Fibroblast of the aortic adventitia (primary cell): ENCODE measurements at regions not wholly inside any gene's neighbourhood (a gene's known extent, or its start where the extent isn't known, plus 50 kb on each side); places are given as distances from the start of the nearest gene placed in this dataset.

Experiments
- DNase-seq: peaks from one replicate; pipeline ENCODE4 v3.0.0-alpha.2; 2010; ENCODE audit warnings: low read depth
- H3K4me3 ChIP-seq: 2 replicates; pipeline ENCODE4 v1.5.1; 2011; ENCODE audit warnings: low read depth, mild to moderate bottlenecking, control low read depth, low read length, moderate library complexity
- TF ChIP-seq, protein P1 (sequence below): IDR thresholded peaks from 2 replicates; pipeline ENCODE4 v1.5.1; 2011; ENCODE audit warnings: mild to moderate bottlenecking, low read length, control low read depth, inconsistent platforms; ENCODE audit not compliant: insufficient read depth

DNA sequence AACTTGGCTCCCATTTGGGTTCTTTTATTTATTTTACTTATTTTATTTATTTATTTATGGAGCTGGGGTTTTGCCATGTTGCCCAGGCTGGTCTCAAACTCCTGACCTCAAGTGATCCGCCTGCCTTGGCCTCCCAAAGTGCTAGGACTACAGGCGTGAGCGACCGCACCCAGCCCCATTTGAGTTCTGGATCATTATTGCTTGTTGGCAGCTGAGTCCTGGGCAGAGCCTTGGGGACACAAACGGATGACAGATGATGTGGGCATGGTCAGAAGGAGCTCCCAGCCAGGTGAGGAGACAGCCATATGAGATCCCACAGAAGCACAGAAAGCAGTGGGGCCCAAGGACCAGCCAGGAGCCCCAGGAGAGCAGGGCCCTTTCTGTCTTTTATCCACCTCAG, 254.0 kb downstream of the MATN1 start:
- no peak for DNase-seq
- TF ChIP-seq, protein P1, sequence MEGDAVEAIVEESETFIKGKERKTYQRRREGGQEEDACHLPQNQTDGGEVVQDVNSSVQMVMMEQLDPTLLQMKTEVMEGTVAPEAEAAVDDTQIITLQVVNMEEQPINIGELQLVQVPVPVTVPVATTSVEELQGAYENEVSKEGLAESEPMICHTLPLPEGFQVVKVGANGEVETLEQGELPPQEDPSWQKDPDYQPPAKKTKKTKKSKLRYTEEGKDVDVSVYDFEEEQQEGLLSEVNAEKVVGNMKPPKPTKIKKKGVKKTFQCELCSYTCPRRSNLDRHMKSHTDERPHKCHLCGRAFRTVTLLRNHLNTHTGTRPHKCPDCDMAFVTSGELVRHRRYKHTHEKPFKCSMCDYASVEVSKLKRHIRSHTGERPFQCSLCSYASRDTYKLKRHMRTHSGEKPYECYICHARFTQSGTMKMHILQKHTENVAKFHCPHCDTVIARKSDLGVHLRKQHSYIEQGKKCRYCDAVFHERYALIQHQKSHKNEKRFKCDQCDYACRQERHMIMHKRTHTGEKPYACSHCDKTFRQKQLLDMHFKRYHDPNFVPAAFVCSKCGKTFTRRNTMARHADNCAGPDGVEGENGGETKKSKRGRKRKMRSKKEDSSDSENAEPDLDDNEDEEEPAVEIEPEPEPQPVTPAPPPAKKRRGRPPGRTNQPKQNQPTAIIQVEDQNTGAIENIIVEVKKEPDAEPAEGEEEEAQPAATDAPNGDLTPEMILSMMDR = no peak
- H3K4me3 ChIP-seq = no peak overlapping the region

DNA sequence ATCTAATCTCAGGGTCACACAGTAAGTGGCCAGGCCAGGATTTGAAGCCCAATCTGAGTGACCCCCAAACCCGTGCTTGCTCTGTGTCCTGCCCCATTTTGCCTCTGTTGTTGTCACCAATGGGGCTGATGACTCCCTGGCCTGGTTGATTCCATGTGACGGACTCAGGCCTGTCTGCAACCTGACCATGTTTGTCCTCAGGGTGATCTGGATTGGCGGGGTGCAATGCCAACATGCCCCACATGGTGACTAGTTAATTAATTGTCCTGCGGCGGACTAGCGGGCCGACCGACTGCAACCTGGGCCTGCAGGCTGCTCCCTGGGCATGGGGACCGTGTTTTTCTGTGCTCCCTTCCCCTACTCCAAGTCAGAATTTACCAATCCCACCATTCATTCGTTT, 256.3 kb downstream of the MATN1 start:
- no peak overlapping the region for H3K4me3 ChIP-seq
- TF ChIP-seq, protein P1 = no peak
- no peak for DNase-seq

DNA sequence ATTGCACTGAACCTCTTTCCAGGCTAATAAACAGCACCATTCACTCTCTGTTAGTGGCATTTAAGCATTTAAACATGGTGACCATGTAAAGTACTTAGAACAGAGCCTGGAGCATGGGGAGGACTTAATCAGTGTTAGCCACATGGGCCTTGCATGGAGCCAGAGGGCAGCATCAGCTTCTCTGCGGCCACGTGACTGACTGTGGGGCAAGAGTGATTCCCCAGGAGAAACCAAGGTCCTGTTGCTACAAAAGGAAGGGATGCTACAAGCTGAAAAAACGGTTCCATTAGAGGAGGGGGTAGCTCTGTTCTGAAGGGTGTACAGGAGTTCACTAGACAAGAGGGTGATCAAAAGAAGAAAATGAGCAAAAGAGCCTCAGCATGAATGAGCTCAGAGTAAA, 256.8 kb downstream of the MATN1 start:
- TF ChIP-seq, protein P1 = no peak
- no peak overlapping the region for H3K4me3 ChIP-seq
- DNase-seq = no peak

DNA sequence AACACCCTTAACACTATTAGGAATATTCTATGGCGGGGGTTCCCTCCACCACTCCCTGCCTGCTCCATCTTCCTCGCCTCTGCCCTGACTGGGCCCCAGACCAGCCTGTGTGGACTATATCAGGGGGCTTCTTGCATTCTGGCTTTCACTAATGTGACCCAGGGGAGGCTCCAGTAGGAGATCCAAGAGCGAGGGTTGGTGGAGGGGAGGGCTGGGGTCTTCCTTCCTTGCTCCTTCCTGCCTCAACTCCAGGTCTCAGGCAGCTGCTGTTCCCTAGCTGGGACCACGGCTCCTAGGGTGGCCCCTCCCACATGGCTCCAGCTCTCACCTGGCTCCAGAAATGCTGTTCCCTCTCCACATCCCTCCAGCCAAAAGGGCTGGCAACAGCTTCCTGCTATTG, 257.4 kb downstream of the MATN1 start:
- TF ChIP-seq, protein P1 = no peak
- H3K4me3 ChIP-seq = no peak overlapping the region
- no peak for DNase-seq

DNA sequence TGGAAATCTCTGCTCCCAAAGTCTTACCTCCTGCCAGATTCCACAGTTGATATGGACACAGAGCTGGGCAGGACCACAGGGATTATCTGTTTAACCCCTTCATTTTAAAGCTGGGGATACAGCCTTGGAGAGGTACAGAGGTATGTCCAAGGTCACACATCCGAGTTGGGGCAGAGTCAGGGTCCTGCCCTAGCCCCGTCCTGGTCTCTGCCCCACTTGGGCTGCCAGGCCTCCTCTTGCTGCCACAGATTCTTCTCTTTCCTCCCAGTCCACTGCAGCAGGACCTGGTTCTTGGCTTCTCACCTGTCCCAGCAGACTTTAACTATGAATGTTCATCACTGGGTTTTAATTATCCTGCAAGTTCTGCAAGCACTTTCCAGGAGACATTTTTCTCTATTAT, 258.3 kb downstream of the MATN1 start:
- TF ChIP-seq, protein P1 = no peak
- no peak for DNase-seq
- H3K4me3 ChIP-seq = no peak overlapping the region

DNA sequence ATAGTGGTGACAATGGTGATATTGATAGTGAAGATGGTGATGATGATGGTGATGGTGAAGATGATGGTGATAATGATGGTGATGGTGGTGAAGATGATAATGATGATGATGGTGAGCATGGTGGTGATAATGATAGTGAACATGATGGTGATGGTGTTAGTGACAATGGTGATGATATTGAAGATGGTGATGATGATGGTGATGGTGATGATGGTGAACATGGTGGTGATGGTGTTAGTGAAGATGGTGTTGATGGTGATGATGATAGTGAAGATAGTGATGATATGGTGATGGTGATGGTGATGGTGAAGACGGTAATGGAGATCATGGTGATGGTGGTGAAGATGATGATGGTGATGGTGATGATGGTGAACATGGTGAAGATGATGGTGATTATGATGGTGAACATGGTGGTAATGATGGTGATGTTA, 259.2 kb downstream of the MATN1 start:
- H3K4me3 ChIP-seq = no peak overlapping the region
- TF ChIP-seq, protein P1 = no peak
- no peak for DNase-seq

DNA sequence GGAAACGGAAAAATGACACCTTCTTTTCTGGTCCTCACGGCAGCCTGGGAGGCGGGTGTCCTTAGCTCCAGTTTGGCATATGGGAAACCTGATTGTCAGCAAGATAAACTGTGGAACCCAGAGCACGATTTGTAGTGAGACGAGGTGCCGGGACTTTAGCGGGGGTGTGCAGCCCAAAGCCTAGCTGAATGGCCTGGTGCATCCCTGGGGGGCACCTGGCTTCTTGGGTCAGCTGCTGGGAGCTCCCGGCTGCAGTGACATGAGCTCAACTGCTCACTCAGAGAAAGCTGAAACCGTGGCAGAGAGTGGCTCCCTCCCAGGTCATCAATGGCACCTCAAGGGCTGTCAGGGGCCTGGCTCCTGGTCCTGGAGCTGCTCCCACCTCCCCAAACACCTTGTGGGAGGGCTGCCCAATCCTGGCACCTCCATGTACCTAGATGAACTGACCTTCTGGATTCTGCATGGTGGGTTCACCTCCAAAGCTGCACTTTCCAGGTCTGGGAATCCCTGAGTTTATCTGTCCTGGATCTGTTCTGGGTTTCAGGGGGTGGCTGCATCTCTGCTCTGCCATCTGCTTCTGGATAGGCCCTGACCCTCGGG, 260.5 kb downstream of the MATN1 start:
- no peak for DNase-seq
- no peak overlapping the region for H3K4me3 ChIP-seq
- TF ChIP-seq, protein P1 = no peak
